ENCODE measurements at regions not wholly inside any gene's neighbourhood (a gene's known extent, or its start where the extent isn't known, plus 50 kb on each side); places are given as distances from the start of the nearest gene placed in this dataset.

DNA sequence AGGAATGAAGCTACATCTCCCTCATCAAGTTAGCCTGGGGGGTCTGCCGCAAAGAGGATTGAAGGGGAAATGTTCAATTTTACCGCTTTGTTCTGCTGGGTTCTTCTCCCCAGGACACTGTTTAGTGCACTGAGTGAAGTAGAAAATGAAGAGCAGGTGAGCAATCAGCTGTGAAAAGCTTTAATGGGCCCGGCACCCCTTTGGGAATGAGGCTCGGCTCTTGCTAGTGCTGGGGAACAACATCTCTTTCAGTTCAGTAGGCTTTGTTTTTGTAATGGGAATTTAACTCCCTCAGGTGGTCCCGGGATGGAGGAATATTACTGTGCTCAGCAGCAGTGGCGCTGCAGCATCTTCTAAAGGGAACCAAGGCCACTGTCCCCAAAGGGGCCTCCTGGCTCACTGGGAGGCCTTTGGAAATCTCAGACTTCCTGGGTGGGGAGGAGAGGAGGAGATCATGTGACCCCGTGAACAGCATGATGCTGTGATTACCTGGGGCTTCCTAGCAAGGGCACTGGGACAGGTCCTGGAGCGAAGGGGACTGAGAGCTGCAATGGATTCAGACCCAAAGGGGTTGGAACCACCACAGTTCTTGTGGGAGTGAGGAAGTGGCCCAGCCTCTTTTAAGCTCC lies 85.2 kb upstream of the MAX start:
- Histone ChIP-seq H3K4me1 (ENCODE audit: insufficient read depth) (peaks cover 15% of the 10 kb centered on the region), H3K79me2 (replicated peaks; ENCODE audit: insufficient read depth) (no peaks in the 10 kb centered on the region), H3K27ac (ENCODE audit: low read depth) (no peak overlapping the region), H2AFZ (peak overlapping the region; percentile 76; the same call in 1 of the 2 replicates), H3K36me3 (ENCODE audit: insufficient read depth) (no peaks in the 10 kb centered on the region), H3K27me3 (ENCODE audit: insufficient read depth) (no peaks in the 10 kb centered on the region), H3K4me2 (peak overlapping the region; percentile 5), H3K9me2 (ENCODE audit: insufficient read depth) (no peaks in the 10 kb centered on the region), H3K4me3 (no peak overlapping the region), H3F3A (replicated peaks; ENCODE audit: low read depth) (no peaks in the 10 kb centered on the region), H4K20me1 (replicated peaks; ENCODE audit: insufficient read depth) (no peaks in the 10 kb centered on the region)
- H3K27ac Mint-ChIP-seq: peak overlapping the region; percentile 60
- H3K9me3 Mint-ChIP-seq: peaks cover 6% of the 10 kb centered on the region
- peaks cover 5% of the 10 kb centered on the region; the same call in 2 of the 3 replicates for H3K36me3 Mint-ChIP-seq (ENCODE audit: low read depth)
- H3K4me1 Mint-ChIP-seq: peaks cover 37% of the 10 kb centered on the region
- H3K27me3 Mint-ChIP-seq (ENCODE audit: insufficient read depth, low read depth, poor library complexity): peaks cover 10% of the 10 kb centered on the region
- no peak for TF ChIP-seq ZNF331 (CRISPR knock-in tag; IDR thresholded peaks at IDR 0.05; ENCODE audit: low read depth)
- TF ChIP-seq ZNF114 (CRISPR knock-in tag; IDR thresholded peaks at IDR 0.05): 0 out of 2 replicates have a peak, but pooled peaks have one; percentile 49
- peak; percentile 58; the same call in 1 of the 2 replicates for TF ChIP-seq NANOG (IDR thresholded peaks at IDR 0.05; ENCODE audit: borderline replicate concordance)
- TF ChIP-seq, protein P1, sequence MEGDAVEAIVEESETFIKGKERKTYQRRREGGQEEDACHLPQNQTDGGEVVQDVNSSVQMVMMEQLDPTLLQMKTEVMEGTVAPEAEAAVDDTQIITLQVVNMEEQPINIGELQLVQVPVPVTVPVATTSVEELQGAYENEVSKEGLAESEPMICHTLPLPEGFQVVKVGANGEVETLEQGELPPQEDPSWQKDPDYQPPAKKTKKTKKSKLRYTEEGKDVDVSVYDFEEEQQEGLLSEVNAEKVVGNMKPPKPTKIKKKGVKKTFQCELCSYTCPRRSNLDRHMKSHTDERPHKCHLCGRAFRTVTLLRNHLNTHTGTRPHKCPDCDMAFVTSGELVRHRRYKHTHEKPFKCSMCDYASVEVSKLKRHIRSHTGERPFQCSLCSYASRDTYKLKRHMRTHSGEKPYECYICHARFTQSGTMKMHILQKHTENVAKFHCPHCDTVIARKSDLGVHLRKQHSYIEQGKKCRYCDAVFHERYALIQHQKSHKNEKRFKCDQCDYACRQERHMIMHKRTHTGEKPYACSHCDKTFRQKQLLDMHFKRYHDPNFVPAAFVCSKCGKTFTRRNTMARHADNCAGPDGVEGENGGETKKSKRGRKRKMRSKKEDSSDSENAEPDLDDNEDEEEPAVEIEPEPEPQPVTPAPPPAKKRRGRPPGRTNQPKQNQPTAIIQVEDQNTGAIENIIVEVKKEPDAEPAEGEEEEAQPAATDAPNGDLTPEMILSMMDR (conservative IDR thresholded peaks at IDR 0.05; ENCODE audit: low read depth in 2 of 2): no peak
- TF ChIP-seq, protein P2, sequence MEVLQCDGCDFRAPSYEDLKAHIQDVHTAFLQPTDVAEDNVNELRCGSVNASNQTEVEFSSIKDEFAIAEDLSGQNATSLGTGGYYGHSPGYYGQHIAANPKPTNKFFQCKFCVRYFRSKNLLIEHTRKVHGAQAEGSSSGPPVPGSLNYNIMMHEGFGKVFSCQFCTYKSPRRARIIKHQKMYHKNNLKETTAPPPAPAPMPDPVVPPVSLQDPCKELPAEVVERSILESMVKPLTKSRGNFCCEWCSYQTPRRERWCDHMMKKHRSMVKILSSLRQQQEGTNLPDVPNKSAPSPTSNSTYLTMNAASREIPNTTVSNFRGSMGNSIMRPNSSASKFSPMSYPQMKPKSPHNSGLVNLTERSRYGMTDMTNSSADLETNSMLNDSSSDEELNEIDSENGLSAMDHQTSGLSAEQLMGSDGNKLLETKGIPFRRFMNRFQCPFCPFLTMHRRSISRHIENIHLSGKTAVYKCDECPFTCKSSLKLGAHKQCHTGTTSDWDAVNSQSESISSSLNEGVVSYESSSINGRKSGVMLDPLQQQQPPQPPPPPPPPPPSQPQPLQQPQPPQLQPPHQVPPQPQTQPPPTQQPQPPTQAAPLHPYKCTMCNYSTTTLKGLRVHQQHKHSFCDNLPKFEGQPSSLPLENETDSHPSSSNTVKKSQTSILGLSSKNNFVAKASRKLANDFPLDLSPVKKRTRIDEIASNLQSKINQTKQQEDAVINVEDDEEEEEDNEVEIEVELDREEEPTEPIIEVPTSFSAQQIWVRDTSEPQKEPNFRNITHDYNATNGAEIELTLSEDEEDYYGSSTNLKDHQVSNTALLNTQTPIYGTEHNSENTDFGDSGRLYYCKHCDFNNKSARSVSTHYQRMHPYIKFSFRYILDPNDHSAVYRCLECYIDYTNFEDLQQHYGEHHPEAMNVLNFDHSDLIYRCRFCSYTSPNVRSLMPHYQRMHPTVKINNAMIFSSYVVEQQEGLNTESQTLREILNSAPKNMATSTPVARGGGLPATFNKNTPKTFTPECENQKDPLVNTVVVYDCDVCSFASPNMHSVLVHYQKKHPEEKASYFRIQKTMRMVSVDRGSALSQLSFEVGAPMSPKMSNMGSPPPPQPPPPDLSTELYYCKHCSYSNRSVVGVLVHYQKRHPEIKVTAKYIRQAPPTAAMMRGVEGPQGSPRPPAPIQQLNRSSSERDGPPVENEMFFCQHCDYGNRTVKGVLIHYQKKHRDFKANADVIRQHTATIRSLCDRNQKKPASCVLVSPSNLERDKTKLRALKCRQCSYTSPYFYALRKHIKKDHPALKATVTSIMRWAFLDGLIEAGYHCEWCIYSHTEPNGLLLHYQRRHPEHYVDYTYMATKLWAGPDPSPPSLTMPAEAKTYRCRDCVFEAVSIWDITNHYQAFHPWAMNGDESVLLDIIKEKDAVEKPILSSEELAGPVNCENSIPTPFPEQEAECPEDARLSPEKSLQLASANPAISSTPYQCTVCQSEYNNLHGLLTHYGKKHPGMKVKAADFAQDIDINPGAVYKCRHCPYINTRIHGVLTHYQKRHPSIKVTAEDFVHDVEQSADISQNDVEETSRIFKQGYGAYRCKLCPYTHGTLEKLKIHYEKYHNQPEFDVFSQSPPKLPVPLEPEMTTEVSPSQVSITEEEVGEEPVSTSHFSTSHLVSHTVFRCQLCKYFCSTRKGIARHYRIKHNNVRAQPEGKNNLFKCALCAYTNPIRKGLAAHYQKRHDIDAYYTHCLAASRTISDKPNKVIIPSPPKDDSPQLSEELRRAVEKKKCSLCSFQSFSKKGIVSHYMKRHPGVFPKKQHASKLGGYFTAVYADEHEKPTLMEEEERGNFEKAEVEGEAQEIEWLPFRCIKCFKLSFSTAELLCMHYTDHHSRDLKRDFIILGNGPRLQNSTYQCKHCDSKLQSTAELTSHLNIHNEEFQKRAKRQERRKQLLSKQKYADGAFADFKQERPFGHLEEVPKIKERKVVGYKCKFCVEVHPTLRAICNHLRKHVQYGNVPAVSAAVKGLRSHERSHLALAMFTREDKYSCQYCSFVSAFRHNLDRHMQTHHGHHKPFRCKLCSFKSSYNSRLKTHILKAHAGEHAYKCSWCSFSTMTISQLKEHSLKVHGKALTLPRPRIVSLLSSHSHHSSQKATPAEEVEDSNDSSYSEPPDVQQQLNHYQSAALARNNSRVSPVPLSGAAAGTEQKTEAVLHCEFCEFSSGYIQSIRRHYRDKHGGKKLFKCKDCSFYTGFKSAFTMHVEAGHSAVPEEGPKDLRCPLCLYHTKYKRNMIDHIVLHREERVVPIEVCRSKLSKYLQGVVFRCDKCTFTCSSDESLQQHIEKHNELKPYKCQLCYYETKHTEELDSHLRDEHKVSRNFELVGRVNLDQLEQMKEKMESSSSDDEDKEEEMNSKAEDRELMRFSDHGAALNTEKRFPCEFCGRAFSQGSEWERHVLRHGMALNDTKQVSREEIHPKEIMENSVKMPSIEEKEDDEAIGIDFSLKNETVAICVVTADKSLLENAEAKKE (CRISPR knock-in tag; IDR thresholded peaks at IDR 0.05): peak; percentile 46; the same call in 1 of the 2 replicates
- ATAC-seq (peak; percentile 88), DNase-seq (ENCODE audit: low spot score) (peak; percentile 65)
- H3K4me3 Mint-ChIP-seq: no peak overlapping the region

Measured in GM23338 (cell line).